Renal pelvis (tissue), 1 donor: ENCODE measurements at regions not wholly inside any gene's neighbourhood (a gene's known extent, or its start where the extent isn't known, plus 50 kb on each side); places are given as distances from the start of the nearest gene placed in this dataset.

Source experiments
- DNase-seq: peaks from one replicate; pipeline ENCODE4 v3.0.0-alpha.2; 2013

DNA sequence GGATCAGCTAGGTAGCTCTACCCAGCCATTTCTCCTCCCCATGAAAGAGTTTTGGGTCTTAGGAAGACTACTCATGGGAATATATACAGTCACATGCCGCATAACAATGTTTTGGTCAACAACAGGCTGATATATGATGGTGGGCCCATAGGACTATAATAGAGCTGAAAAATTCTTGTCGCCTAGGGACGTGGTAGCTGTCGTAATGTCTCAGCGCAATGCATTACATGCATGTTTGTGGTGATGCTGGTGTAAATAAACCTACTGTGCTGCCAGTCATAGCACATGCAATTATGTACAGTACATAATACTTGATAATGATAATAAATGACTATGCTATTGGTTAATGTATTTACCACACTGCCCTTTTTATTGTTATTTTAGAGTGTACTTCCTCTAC lies 78.2 kb upstream of the DLX6 start:
- no peak for DNase-seq

DNA sequence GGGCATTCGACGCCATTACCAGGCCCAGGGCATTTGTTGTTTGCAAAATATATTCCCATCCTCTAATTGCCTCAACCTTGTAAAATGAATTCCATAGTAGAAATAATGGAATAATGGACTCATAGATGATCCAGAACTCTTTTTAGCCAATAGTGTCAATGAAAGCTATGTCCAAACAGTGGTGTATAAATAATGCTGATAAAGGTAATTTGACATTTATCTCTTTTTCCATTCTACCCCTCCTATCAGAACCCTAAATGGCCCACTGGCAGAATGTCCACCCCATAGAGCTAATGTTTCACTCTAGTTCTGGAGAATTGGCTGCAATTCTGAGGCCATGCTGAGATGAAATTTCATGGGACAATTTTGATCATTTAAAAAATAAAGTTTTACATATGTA lies 76.4 kb upstream of the DLX6 start:
- no peak for DNase-seq

DNA sequence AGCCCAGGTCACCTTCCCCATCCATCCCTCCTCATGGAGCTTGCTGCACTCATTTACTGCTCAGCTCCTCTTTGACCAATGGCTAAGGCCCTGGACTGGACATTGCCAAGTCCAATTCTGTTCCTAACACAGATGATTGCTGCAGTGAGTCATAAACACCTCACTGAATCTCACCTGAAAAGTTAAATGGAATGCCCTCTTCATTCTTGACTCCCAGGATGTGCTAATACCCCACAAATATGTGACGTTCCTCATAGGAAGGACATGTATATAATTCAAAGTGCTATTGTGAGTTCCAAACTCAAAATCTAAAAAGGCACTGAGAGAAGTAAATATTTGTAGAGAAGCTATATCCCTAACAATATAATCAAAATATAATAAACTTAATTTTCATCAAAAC lies 73.5 kb upstream of the DLX6 start:
- no peak for DNase-seq

DNA sequence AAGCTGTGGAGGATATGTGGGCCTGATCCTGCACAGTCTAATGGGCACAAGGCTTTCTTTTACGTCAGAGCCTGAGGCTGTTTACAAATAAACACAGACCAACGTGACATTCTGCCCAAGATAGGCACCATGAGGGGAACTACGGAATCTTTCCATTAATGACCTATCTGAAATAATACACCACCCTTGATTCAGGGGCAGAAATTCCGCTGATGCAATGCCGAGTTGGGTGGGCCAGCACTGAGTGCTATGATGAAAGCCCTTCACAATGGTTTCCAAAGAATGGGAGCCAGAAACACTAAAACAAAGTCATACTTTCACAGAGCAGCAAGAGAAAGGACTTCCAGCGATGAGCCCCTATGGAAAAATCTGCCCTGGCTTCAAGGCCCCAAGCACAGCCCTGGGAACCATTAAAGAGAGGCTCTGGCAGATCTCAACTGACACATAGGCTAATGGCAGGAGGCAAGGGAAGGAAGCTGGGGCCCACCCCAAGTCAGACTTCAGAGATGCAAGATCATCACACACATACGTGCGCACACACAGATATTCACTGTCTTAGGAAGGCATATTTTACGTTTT lies 72.2 kb upstream of the DLX6 start:
- no peak for DNase-seq

DNA sequence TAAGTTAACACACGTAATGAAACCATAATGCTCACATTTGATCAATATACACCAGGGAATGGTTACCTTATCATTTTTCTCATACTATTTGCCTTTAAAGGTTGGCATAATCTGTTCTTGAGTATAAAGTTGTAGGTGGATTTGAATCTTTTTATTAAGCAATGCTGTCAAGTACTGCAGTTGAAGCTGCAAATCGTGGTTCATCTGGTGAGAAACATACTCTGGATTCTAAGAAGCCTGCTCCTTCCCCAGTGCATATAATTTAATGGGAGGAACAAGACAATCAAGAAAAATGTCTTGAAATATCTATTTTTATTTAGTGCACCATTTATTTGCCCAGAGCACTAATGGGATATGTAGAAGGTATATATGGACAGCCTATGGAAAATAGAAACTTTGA lies 68.7 kb upstream of the DLX6 start:
- DNase-seq: no peak

DNA sequence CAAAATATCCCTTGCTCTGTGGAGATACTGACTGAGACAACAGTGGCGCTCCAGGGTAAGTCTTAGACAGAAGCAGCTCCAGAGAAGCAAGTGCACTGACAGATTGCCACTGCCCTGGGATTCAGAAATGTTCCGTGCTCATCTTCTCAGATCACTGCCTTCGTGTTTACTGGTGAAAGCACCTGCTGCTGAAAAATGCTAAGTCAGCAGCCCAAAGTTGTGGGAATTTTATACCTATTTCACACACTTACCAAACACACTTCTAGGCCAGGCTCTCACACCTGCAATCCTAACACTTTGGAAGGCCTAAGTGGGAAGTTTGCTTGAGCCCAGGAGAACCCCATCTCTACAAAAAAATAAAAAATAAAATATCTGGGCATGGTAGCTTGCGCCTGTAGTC lies 63.2 kb upstream of the DLX6 start:
- DNase-seq: no peak

DNA sequence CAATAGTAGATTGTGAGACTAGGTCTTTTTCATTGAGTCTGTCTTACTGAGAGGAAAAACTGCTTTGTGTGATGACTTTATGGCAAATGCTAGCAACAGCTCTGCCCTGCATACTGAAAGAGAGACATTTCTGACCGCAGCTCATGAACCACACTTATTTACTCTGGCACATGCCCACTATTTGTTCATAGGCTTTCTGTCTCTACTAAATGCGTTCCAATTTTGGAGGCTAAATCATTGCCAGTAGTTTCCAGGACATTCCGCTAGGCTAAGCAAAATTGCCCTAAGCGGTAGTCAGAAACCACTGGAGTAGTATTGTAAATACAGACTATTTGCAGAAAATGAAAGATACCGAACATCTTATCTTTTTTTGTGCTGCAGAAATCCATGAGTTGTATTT lies 55.6 kb upstream of the DLX6 start:
- peak; percentile 5 for DNase-seq

DNA sequence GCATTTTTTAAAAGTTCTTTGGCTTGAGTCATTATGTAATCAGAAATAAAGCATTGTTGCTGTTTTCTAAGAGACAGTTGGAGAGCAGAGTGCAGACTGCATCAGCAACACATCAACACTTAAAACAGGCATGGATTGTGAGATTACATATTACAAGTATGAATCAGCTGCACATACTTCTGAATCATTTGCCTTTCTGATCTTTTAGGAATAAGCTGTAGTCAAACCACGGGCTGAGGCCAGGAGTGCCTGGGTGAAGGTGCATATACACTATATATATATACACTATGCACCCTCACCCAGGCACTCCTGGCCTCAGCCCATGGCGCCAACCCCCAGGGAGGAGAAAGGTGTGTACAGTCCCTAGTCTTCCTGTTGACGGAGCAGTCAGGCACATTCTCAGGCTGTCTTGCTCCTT lies 52.4 kb upstream of the DLX6 start:
- no peak for DNase-seq

DNA sequence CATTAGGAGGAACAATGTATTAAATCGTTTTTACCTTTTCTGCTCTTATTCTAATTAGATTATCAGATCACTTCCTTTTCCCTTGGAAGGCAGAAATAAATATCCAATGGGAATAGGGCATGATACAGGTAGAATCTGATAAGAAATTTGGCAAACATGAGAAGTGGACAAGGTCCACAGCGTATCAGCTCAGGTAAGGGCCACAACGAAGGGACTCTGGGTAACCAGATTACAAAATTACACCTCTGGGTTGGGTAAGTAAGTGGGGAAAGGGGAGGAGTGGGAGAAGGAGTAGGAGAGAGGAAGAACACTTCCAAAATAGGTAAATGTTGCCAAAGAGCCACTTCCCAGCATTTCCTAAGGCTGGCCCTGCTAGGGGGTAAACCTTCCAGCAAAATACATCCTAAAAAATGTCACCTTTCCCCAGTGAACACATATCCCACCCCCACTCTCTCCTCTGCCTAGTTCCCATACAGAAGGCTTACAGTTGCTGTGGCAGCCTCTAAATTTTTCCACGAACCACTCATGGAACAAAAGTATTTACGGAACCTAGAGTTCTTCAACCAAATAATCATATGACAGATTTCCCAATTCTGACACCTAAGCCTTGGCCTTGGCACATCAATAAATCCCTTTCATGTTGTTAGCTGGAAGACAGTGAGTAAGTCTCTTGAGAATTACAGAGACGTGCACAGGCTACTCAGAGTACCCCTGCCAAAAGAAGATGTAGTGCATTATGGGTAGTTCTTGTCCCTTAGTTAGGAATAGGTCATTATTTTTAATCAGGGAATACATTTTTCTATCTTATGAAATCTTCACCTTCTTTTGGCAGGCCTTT lies 51.5 kb upstream of the DLX6 start:
- DNase-seq: no peak
